ENCODE measurements at regions not wholly inside any gene's neighbourhood (a gene's known extent, or its start where the extent isn't known, plus 50 kb on each side); places are given as distances from the start of the nearest gene placed in this dataset.

DNA sequence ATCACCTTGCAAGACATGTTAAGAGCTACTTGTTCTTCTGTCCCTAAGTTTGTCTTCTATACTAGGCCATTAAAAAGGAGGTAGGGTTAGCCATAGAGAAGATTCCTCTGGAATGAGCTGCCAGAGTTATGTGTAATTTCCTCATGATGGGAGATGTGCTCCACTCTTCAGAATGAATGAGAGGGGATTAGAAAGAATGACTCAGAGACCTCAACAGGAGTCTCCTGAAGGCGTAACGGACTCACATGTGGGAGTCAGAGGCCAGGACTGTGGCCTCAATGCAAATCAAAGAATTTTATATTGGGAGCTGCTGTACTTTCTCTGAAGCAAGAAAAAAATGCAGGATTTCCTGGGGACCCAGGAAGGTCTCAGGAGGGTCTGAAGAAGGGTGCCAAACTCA is 87.8 kb upstream of the ATXN7L3B start:
- intact Hi-C loops (cut with micrococcal nuclease) = no loop called here
- no peaks in the 10 kb centered on the region for H3K27me3 Mint-ChIP-seq

GRCh38 chr12:74454109-74454508 is 83.5 kb upstream of the ATXN7L3B start:
- no peak overlapping the region for H3K27ac Mint-ChIP-seq
- no peak overlapping the region for H3K4me3 Mint-ChIP-seq
- intact Hi-C loops (cut with micrococcal nuclease) = no loop called here
- no peaks in the 10 kb centered on the region for H3K4me1 Mint-ChIP-seq (ENCODE audit: low read depth)
- no peaks in the 10 kb centered on the region for H3K27me3 Mint-ChIP-seq
- H3K9me3 Mint-ChIP-seq = no peaks in the 10 kb centered on the region
- H3K36me3 Mint-ChIP-seq (ENCODE audit: low read depth) = no peaks in the 10 kb centered on the region

More for the DNA sequence above, 87.8 kb upstream of the ATXN7L3B start:
- Mint-ChIP-seq H3K4me3 (no peak overlapping the region), H3K27ac (no peak overlapping the region), H3K36me3 (ENCODE audit: low read depth) (no peaks in the 10 kb centered on the region), H3K9me3 (no peaks in the 10 kb centered on the region), H3K4me1 (ENCODE audit: low read depth) (no peaks in the 10 kb centered on the region)

DNA sequence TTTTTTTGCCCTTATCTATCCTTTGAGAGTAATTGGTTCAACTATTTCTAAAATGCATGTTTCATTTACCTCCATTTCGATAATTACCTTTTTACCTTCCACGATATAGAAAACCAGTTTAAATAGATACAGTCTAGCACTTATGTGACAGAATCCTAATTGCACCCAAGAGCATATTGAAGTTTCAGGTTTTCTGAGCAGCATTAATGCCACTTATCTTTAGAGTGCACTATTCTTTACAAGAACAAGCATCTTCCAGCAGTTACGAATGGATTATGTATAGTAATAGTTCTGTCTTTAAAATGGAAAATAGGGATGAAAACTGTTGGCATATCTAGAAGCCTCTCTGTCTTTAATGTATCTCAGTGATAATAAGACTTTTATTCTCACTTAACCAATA is 82.2 kb upstream of the ATXN7L3B start:
- Mint-ChIP-seq H3K9me3 (no peaks in the 10 kb centered on the region), H3K4me1 (ENCODE audit: low read depth) (no peaks in the 10 kb centered on the region), H3K27me3 (no peaks in the 10 kb centered on the region), H3K27ac (no peak overlapping the region), H3K36me3 (ENCODE audit: low read depth) (no peaks in the 10 kb centered on the region), H3K4me3 (no peak overlapping the region)
- intact Hi-C loops (cut with micrococcal nuclease) = no loop called here

DNA sequence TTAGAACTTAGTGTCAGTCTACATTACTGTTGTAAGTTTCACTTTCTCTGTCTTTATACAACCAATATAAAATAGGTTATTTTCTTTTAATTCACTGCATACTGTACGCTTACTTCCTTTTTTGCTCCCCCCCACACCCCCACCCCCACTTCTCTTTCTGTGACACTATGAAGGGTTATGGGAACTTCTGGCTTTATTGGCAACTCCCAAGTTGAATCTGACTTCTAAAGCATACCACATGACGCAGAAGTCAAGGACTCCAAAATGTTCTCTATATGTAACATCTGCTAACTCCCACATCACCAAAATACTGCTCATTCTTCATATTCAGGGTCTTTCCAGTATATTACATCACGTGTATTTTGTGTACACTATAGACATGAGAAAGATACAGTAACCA is 81.2 kb upstream of the ATXN7L3B start:
- Mint-ChIP-seq H3K4me1 (ENCODE audit: low read depth) (no peaks in the 10 kb centered on the region), H3K36me3 (ENCODE audit: low read depth) (no peaks in the 10 kb centered on the region), H3K27ac (no peak overlapping the region), H3K27me3 (no peaks in the 10 kb centered on the region), H3K9me3 (no peaks in the 10 kb centered on the region), H3K4me3 (no peak overlapping the region)
- intact Hi-C loops (cut with micrococcal nuclease) = no loop called here

DNA sequence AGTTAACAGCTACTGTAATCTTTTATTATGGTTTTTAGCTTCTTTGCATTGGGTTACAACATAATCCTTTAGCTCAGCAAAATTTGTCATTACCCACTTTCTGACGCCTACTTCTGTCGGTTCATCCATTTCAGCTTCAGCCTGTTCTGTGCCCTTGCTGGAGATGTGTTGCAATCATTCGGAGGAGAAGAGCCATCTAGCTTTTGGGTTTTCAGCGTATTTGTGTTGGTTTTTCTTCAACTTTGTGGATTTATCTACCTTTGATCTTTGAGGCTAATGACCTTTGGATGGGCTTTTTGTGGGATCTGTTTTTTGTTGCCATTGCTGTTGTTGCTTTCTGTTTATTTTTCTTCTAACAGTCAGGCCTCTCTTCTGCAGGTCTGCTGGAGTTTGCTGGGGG is 69.2 kb upstream of the ATXN7L3B start:
- Mint-ChIP-seq H3K27me3 (no peaks in the 10 kb centered on the region), H3K9me3 (peaks cover 8% of the 10 kb centered on the region), H3K4me3 (no peak overlapping the region), H3K4me1 (ENCODE audit: low read depth) (no peaks in the 10 kb centered on the region), H3K27ac (no peak overlapping the region), H3K36me3 (ENCODE audit: low read depth) (no peaks in the 10 kb centered on the region)
- intact Hi-C loops (cut with micrococcal nuclease) = no loop called here

DNA sequence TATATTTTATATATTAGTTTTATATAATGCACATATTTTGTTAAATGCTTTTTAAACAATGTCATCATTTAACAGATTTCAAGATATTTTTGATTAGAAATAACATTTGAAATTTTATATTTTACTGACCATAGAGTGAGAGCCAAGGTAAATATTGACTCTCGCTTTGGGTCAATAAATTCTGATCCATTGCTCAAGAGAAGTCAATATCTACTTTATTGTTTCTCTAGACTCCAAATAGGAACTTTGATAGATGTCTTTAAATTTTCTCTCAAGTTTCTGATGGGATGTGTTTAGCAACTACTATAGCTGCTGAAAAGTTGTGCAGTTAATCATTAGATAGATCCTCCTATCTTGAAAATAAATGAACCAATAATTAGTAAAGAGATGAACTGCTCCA is 61.4 kb upstream of the ATXN7L3B start:
- no peak overlapping the region for H3K4me3 Mint-ChIP-seq

GRCh38 chr12:74481078-74481477 is 56.6 kb upstream of the ATXN7L3B start:
- H3K27ac Mint-ChIP-seq = no peak overlapping the region
- H3K9me3 Mint-ChIP-seq = no peaks in the 10 kb centered on the region
- intact Hi-C loops (cut with micrococcal nuclease) = no loop called here
- H3K36me3 Mint-ChIP-seq (ENCODE audit: low read depth) = no peaks in the 10 kb centered on the region
- H3K4me3 Mint-ChIP-seq = no peak overlapping the region
- H3K27me3 Mint-ChIP-seq = no peaks in the 10 kb centered on the region
- no peaks in the 10 kb centered on the region for H3K4me1 Mint-ChIP-seq (ENCODE audit: low read depth)

More for the DNA sequence above, 61.4 kb upstream of the ATXN7L3B start:
- H3K27me3 Mint-ChIP-seq = no peaks in the 10 kb centered on the region
- intact Hi-C loops (cut with micrococcal nuclease) = no loop called here
- no peaks in the 10 kb centered on the region for H3K36me3 Mint-ChIP-seq (ENCODE audit: low read depth)
- no peaks in the 10 kb centered on the region for H3K9me3 Mint-ChIP-seq
- H3K27ac Mint-ChIP-seq = no peak overlapping the region
- H3K4me1 Mint-ChIP-seq (ENCODE audit: low read depth) = no peaks in the 10 kb centered on the region

- Mint-ChIP-seq H3K9me3 (no peaks in the 10 kb centered on the region), H3K4me3 (no peak overlapping the region), H3K4me1 (ENCODE audit: low read depth) (no peaks in the 10 kb centered on the region), H3K27me3 (no peaks in the 10 kb centered on the region), H3K27ac (no peak overlapping the region), H3K36me3 (ENCODE audit: low read depth) (no peaks in the 10 kb centered on the region)
- intact Hi-C loops (cut with micrococcal nuclease) = no loop called here
Measured at GRCh38 chr12:74482115-74482514, 55.5 kb upstream of the ATXN7L3B start.

DNA sequence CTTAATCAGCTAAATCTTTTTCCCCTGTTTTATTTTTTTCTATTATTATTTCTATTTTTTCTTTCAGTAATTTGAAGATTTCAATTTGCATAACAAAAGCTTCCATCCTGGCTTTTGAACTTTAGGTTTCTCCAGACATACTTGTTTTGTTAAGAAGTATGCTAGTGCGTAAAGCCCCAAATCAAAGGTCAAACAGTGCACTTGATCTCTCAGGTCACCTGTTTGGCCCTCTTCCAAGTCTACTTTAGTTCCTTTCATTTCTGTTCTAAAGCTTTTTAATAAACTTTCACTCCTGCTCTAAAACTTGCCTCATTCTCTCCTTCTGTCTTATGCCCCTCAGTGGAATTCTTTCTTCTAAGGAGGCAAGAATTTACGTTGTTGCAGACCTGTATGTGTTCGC is 54.6 kb upstream of the ATXN7L3B start:
- H3K36me3 Mint-ChIP-seq (ENCODE audit: low read depth) = no peaks in the 10 kb centered on the region
- H3K4me3 Mint-ChIP-seq = no peak overlapping the region
- no peaks in the 10 kb centered on the region for H3K27me3 Mint-ChIP-seq
- no peaks in the 10 kb centered on the region for H3K9me3 Mint-ChIP-seq
- no peaks in the 10 kb centered on the region for H3K4me1 Mint-ChIP-seq (ENCODE audit: low read depth)
- intact Hi-C loops (cut with micrococcal nuclease) = no loop called here
- no peak overlapping the region for H3K27ac Mint-ChIP-seq

All from dendritic cell treated with granulocyte-macrophage colony-stimulating factor and Interleukin-4, amounts not matched to agents 40 ng/mL and 50 ng/mL, for 4 days (primary cell).